Fibroblast of lung (primary cell): ENCODE measurements at regions not wholly inside any gene's neighbourhood (a gene's known extent, or its start where the extent isn't known, plus 50 kb on each side); places are given as distances from the start of the nearest gene placed in this dataset.

Experiments used
- EZH2 ChIP-seq: IDR thresholded peaks from 2 replicates; pipeline ENCODE4 v1.5.1; 2012; ENCODE audit warnings: low read length, control low read depth, mild to moderate bottlenecking; ENCODE audit errors: missing control alignments
- TF ChIP-seq, protein P1 (sequence below), 2 donors: IDR thresholded peaks in 1 of 2; conservative IDR thresholded peaks in 1 of 2; 1 replicate in 1 of 2; 2 replicates in 1 of 2; pipeline ENCODE4 v1.5.1; 2011 to 2012; ENCODE audit warnings: low read length in 2 of 2, control low read depth in 1 of 2, inconsistent platforms in 1 of 2, low read depth in 1 of 2, mild to moderate bottlenecking in 1 of 2

DNA sequence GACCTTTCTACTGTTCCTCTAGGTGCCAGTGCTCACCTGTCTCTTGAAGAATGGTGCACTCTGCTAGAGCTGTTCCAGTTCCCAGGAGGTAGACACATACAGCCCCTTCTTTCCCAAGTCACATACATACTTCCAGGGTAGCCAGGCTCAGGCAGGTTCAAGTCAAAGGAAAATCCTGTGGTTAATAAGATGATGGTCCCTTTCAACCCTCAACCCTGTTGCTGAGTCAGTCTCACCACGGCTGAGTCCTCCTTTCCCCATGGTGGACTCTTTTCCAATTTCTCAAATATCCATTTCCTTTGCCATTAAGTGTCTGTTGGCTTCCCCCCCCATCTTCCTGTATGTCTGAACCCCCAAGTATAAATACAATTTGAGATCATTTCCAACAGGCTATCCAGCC, 56.1 kb upstream of the ACAN start:
- TF ChIP-seq, protein P1, sequence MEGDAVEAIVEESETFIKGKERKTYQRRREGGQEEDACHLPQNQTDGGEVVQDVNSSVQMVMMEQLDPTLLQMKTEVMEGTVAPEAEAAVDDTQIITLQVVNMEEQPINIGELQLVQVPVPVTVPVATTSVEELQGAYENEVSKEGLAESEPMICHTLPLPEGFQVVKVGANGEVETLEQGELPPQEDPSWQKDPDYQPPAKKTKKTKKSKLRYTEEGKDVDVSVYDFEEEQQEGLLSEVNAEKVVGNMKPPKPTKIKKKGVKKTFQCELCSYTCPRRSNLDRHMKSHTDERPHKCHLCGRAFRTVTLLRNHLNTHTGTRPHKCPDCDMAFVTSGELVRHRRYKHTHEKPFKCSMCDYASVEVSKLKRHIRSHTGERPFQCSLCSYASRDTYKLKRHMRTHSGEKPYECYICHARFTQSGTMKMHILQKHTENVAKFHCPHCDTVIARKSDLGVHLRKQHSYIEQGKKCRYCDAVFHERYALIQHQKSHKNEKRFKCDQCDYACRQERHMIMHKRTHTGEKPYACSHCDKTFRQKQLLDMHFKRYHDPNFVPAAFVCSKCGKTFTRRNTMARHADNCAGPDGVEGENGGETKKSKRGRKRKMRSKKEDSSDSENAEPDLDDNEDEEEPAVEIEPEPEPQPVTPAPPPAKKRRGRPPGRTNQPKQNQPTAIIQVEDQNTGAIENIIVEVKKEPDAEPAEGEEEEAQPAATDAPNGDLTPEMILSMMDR (conservative IDR thresholded peaks at IDR 0.05 in 1 of 2, IDR thresholded peaks at IDR 0.05 in 1 of 2; ENCODE audit: low read depth in 1 of 2, low read length in 2 of 2): no peak
- TF ChIP-seq EZH2: no peak
